ENCODE measurements at regions not wholly inside any gene's neighbourhood (a gene's known extent, or its start where the extent isn't known, plus 50 kb on each side); places are given as distances from the start of the nearest gene placed in this dataset.

DNA sequence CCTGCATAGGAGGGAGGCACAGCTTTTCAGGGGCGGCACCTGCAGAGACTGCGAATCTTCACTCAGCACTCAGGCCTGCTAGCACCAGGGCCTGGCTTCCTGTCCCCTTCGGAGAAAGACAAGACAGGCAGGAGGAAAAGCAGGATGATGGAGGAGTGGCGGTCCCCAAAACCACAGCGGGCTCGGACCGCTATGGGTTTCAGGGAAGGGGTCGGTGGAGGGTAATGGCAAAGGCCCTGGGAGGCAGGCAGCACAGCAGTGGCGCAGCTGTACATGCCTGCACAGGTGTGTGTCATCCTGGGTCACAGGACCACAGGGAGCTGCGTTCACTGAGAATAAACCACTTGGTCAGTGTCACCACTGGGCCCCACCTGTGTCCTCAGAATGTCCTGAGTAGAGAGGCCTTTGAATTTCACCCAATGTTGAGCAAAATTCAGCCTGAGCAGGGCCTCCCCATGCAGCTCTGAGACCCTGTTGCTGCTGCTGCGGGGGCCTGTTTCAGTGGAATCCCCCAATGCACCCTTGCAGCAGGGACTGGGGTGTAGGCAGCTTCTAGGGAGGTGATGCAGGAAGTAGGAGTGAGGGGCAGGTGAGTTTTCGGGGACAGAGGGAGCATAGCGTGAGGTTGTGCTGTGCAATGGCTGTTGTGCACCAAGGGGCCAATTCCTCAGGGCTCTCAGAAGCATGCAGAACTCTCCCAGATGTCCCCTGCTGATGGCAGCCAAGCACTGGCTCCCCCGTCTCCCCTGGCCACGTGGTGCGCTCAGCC lies 90.6 kb upstream of the PPP2R2D start:
- H3K27ac ChIP-seq (ENCODE audit: low read depth in 1 of 2, low read length in 2 of 2): no peak overlapping the region
- no peaks in the 10 kb centered on the region for H3K4me1 ChIP-seq (ENCODE audit: control insufficient read depth in 1 of 2, insufficient read depth in 2 of 2, low read length in 2 of 2)
- no peaks in the 10 kb centered on the region for H3K79me2 ChIP-seq (ENCODE audit: insufficient read depth, low read length)
- WGBS (ENCODE audit: insufficient coverage): 84% methylated on average over 12 of the region's 16 CpGs
- intact Hi-C loops (cut with micrococcal nuclease): no loop called here
- H3K4me2 ChIP-seq (replicated peaks; ENCODE audit: extremely low read depth, low read length, poor library complexity, severe bottlenecking): no peak overlapping the region
- no peak overlapping the region for H3K4me3 Mint-ChIP-seq
- no peaks in the 10 kb centered on the region for H4K20me1 ChIP-seq (ENCODE audit: insufficient read depth, low read length)
- H3K9me3 ChIP-seq (replicated peaks in 1 of 2; ENCODE audit: control insufficient read depth in 1 of 2, insufficient read depth in 1 of 2, low read length in 2 of 2): no peaks in the 10 kb centered on the region
- no peak overlapping the region for H2AFZ ChIP-seq (ENCODE audit: insufficient read depth, low read depth, low read length, poor library complexity, severe bottlenecking)
- no peaks in the 10 kb centered on the region for H3K27me3 ChIP-seq (ENCODE audit: control insufficient read depth in 2 of 2, insufficient read depth in 2 of 2, low read length in 2 of 2)
- TF ChIP-seq, protein P1, sequence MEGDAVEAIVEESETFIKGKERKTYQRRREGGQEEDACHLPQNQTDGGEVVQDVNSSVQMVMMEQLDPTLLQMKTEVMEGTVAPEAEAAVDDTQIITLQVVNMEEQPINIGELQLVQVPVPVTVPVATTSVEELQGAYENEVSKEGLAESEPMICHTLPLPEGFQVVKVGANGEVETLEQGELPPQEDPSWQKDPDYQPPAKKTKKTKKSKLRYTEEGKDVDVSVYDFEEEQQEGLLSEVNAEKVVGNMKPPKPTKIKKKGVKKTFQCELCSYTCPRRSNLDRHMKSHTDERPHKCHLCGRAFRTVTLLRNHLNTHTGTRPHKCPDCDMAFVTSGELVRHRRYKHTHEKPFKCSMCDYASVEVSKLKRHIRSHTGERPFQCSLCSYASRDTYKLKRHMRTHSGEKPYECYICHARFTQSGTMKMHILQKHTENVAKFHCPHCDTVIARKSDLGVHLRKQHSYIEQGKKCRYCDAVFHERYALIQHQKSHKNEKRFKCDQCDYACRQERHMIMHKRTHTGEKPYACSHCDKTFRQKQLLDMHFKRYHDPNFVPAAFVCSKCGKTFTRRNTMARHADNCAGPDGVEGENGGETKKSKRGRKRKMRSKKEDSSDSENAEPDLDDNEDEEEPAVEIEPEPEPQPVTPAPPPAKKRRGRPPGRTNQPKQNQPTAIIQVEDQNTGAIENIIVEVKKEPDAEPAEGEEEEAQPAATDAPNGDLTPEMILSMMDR (IDR thresholded peaks at IDR 0.05): no peak
- H3K9me3 Mint-ChIP-seq: peaks cover 0 to 2% (median 0%) of the 10 kb centered on the region in 7 donors
- DNase-seq: no peak
- no peaks in the 10 kb centered on the region for H3K4me1 Mint-ChIP-seq
- H3K4me3 ChIP-seq (replicated peaks in 1 of 3; ENCODE audit: low read depth in 2 of 3, low read length in 3 of 3): no peak overlapping the region
- no peak overlapping the region for H3K9ac ChIP-seq (ENCODE audit: insufficient read depth, low read length, poor library complexity, severe bottlenecking)
- no peaks in the 10 kb centered on the region for H3K36me3 Mint-ChIP-seq
- H3K36me3 ChIP-seq (replicated peaks in 1 of 2; ENCODE audit: control insufficient read depth in 1 of 2, insufficient read depth in 2 of 2, low read length in 2 of 2): no peaks in the 10 kb centered on the region
- H3K27ac Mint-ChIP-seq: no peak overlapping the region
- H3K27me3 Mint-ChIP-seq (ENCODE audit: low read depth in 3 of 3): peaks cover 1 to 8% (median 4%) of the 10 kb centered on the region in 3 donors

DNA sequence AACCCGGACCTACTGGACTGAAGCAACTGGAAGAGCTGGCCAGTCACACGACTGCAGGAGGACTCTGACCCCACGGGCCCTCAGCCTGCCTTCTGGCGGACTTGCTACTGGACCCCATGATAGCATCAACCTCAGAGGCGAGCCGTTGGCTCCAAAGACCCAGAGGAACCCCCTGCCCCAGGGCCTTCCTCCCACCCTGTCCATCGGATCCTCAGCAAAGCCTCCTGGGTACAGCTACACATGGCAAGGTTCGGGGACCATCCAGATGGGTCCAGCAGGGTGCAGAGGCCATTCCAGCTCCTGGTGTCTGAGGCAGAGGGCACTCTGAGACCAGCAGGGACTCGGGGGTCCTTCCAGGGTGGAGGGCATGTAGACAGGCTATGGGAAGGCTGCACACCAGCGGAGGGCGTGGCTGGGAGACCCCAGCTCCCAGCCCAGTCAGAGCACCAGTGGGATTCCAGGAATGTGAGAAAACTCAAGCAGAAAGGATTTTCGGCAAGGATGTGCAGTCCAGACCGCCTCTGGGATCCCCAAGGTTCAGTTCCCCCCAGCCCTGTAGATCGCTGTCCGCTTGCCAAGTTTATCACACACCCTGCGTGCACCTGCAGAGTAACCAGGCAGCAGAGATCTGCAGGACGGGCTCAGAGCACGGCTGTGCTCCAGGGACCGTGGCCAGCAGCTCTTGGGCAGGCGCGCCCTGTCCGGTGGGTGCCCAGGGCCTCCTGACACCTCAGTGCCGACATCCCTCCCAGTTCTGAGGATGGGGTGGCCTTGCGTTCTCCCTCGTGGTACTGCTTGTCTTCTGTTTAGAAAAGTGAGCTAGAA lies 89.8 kb upstream of the PPP2R2D start:
- no peaks in the 10 kb centered on the region for H3K79me2 ChIP-seq (ENCODE audit: insufficient read depth, low read length)
- Mint-ChIP-seq H3K27ac (no peak overlapping the region), H3K4me3 (no peak overlapping the region), H3K27me3 (ENCODE audit: low read depth in 3 of 3) (peaks cover 2 to 8% (median 5%) of the 10 kb centered on the region in 3 donors), H3K36me3 (no peaks in the 10 kb centered on the region), H3K4me1 (no peaks in the 10 kb centered on the region), H3K9me3 (no peaks in the 10 kb centered on the region)
- no peaks in the 10 kb centered on the region for H3K27me3 ChIP-seq (ENCODE audit: control insufficient read depth in 2 of 2, insufficient read depth in 2 of 2, low read length in 2 of 2)
- TF ChIP-seq, protein P1 (IDR thresholded peaks at IDR 0.05): no peak
- H3K9me3 ChIP-seq (replicated peaks in 1 of 2; ENCODE audit: control insufficient read depth in 1 of 2, insufficient read depth in 1 of 2, low read length in 2 of 2): no peaks in the 10 kb centered on the region
- no peaks in the 10 kb centered on the region for H3K36me3 ChIP-seq (replicated peaks in 1 of 2; ENCODE audit: control insufficient read depth in 1 of 2, insufficient read depth in 2 of 2, low read length in 2 of 2)
- H3K4me1 ChIP-seq (ENCODE audit: control insufficient read depth in 1 of 2, insufficient read depth in 2 of 2, low read length in 2 of 2): no peaks in the 10 kb centered on the region
- no peak overlapping the region for H3K27ac ChIP-seq (ENCODE audit: low read depth in 1 of 2, low read length in 2 of 2)
- DNase-seq: no peak
- H4K20me1 ChIP-seq (ENCODE audit: insufficient read depth, low read length): no peaks in the 10 kb centered on the region
- intact Hi-C loops (cut with micrococcal nuclease): no loop called here
- 91% methylated on average over 24 of the region's 25 CpGs for WGBS (ENCODE audit: insufficient coverage)
- H3K9ac ChIP-seq (ENCODE audit: insufficient read depth, low read length, poor library complexity, severe bottlenecking): no peak overlapping the region
- no peak overlapping the region for H3K4me2 ChIP-seq (replicated peaks; ENCODE audit: extremely low read depth, low read length, poor library complexity, severe bottlenecking)
- no peak overlapping the region for H2AFZ ChIP-seq (ENCODE audit: insufficient read depth, low read depth, low read length, poor library complexity, severe bottlenecking)
- no peak overlapping the region for H3K4me3 ChIP-seq (replicated peaks in 1 of 3; ENCODE audit: low read depth in 2 of 3, low read length in 3 of 3)

Measured in CD14-positive monocyte (primary cell).